ENCODE measurements at regions not wholly inside any gene's neighbourhood (a gene's known extent, or its start where the extent isn't known, plus 50 kb on each side); places are given as distances from the start of the nearest gene placed in this dataset.

DNA sequence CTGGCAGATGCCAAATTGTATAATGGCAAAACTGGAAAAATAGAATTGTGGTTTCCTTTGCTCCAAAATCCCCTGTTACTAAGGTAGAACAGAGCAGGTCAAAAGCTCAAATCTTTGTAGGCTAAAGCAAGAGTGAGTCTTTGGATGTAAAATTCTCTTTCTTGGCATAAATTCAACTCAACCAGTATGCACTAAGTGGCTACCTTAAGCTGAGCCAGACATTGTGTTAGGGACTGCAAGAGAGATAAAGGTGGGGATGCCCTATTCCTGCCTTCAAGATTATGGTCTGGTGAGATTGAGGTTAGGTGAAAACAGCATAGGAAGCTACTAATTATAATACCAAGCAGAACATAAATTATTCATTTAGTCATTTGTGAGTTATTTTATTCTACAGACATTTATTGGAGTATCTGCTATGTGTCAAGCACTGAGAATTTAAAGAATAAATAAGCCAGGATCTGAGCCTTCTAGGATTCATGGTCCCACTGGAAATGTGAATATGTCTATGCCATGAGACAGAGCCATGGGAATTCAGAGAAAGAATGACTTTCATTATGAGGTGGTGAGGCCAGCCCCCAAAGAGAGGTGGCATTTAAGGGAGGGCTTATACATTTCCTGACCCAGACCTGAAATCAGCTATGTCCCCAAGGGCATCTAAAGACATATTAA, 198.0 kb upstream of the NCKAP5 start:
- no peak for DNase-seq (ENCODE audit: extremely low read depth in 1 of 2, low read depth in 1 of 2)

- no peak for DNase-seq (ENCODE audit: extremely low read depth in 1 of 2, low read depth in 1 of 2)
Observed at GRCh38 chr2:133768256-133768655, 200.0 kb upstream of the NCKAP5 start.

DNA sequence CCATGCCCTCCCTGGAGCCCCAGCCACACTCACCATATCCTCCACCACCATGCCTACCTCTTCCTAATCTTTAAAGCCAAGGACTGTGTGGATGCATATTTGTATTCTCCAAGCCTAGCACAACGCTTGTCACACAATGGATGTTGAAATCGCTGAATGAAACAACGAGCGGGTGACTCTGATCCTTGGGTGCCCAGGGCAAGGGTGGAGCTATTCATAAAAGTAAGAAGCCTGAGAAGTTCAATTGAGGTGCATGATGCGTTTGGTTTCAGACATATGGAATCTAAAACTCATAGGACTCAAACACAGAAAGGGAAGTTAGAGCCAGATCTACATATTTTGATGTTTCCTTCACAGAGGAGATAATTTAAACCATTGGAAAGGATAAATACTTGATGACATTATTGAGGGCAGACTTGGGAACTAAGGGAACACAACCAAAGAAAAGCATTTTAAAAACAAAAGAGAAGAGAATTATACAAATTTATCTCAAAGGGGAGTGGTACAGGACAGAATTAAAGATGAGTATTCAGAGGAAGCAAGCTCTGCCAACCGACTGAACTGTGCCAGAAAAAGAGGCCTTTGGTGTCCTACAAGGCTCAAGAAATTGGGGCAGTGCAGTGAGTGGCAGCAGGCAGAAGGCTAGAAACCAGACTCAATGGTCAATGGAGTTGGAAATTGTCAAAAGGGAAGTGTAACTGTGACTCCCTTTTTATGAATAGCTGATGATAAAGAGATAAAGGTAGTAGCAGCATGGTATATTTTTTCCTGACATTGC, 200.6 kb upstream of the NCKAP5 start:
- DNase-seq (ENCODE audit: extremely low read depth in 1 of 2, low read depth in 1 of 2), result no peak

- no peak for DNase-seq (ENCODE audit: extremely low read depth in 1 of 2, low read depth in 1 of 2)
Observed at GRCh38 chr2:133773854-133774653, 205.8 kb upstream of the NCKAP5 start.

- no peak for DNase-seq (ENCODE audit: extremely low read depth in 1 of 2, low read depth in 1 of 2)
Observed at GRCh38 chr2:133774654-133775015, 206.4 kb upstream of the NCKAP5 start.

DNA sequence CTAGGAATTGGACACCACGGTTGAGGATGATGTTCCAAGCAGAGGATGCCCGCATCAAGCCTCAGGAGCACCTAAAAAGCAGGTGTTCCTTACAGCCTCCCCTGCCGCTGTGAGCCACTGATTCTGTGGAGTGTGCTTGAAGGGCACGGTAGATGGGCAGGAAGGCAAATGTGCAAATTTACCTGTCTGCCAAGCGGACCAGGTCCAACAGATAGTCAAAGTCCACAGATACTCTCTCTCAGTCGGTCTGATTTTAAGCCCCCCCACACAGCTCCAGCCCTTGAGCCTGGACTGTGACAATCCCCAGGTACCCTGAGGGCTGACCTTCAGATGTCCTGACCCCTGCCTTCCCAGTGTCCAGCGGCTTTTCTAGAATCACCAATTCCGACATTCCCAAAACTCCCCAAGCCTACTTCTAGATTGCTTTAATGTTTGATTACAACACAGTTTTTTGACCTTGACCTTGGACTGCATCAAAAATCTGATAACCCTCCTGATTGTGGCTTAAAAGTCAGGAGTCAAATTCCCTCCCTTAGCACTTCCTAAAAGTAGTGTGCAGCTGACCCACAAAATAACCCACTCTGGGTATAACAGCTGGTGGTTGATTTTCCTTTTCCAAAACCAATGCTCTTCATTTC, 208.8 kb upstream of the NCKAP5 start:
- no peak for DNase-seq (ENCODE audit: extremely low read depth in 1 of 2, low read depth in 1 of 2)

DNA sequence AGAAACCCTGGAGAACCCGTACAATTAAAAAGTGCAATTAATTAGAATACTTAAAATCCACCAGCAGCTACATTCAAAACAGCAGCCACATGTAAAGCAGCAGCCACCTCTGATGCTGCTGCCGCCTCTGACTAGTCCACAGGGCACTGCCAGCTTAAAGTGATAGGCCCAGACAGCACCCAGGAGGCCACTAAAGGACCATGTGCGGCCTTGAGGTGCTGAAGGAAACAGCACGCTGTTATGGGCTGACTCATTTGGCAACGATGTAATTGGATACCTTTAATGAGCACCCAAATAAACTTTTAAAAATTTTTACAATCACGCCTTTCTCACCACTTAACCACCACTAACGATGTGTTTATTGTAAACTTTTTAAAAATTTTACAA, 209.3 kb upstream of the NCKAP5 start:
- DNase-seq (ENCODE audit: extremely low read depth in 1 of 2, low read depth in 1 of 2), result no peak

- no peak for DNase-seq (ENCODE audit: extremely low read depth in 1 of 2, low read depth in 1 of 2)
Observed at GRCh38 chr2:133780099-133780996, 212.1 kb upstream of the NCKAP5 start.

DNA sequence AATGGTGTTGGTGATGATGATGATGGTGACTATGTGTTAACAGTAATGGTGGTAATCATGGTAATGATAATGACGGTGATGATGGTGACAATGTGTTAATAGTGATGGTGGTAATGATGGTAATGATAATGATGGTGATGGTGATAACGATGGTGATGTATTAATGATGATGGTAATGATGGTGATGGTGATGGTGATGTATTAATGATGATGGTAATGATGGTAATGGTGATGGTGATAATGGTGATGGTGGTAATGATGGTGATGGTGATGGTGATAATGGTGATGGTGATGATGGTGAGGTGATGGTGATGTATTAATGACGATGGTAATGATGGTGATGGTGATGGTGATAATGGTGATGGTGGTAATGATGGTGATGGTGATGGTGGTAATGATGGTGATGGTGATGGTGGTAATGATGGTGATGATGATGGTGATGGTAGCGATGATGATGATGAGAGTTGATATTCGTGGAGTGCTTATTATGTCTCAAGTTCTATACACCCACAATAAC, 212.8 kb upstream of the NCKAP5 start:
- no peak for DNase-seq (ENCODE audit: extremely low read depth in 1 of 2, low read depth in 1 of 2)

DNA sequence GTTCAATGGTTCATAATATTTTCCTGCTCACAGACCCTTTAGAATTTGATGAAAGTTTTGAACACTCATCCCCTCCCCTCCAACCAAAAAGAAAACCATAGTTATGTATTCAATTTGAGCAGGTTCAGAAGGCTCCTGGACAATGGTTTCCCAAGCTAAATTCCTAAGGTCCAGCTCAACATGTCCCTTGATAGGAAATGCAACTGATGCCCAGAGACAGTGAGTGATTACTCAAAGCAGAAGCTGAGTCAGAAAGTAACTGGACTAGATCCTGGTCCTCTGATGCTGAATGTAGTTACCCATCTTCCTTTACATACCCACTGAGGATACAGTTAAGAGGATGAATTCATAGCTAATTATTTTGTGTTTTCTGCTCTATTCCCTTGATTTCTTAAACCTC, 218.9 kb upstream of the NCKAP5 start:
- DNase-seq (ENCODE audit: extremely low read depth in 1 of 2, low read depth in 1 of 2), result no peak

- DNase-seq (ENCODE audit: extremely low read depth in 1 of 2, low read depth in 1 of 2), result no peak
Observed at GRCh38 chr2:133787651-133788050, 219.4 kb upstream of the NCKAP5 start.

DNA sequence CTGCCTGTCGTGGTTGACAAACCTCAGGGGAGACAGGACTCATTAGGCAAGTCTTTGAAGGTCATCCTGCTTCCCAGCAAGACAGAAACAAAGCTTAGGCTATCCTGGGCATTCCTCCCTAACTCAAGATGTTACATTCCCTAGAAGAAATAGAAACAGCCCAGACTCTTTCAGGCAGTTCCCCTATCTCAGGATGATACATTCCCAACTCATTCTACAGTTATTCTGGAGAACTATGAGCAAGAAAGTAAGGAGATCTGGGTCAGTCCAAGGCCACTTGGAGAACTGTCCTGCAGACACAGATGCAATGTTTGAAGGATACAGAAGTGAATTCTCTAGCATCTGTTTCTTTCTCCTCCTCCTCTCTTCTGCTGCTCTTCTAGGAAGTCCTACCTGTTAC, 220.1 kb upstream of the NCKAP5 start:
- DNase-seq (ENCODE audit: extremely low read depth in 1 of 2, low read depth in 1 of 2), result no peak

GRCh38 chr2:133789743-133790142, 221.5 kb upstream of the NCKAP5 start:
- no peak for DNase-seq (ENCODE audit: extremely low read depth in 1 of 2, low read depth in 1 of 2)

DNA sequence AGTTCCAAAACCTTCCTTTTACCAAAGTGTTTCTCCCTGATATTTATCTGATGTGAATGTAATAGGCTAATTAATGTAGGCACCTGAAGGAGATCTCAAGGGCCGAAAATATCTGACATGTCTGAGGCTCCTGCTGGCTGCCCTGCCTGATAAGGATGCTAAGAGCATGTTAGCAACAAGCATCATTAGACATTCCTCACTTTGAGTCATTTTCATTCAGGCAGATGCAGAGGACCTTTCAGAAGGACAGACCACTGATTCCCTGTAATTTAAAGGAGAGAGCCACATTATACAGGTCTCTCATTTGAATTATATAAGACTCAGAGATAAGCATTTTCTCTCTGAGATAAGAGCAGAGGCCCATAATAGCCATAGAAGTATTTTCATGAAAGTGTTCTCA, 222.4 kb upstream of the NCKAP5 start:
- no peak for DNase-seq (ENCODE audit: extremely low read depth in 1 of 2, low read depth in 1 of 2)

DNA sequence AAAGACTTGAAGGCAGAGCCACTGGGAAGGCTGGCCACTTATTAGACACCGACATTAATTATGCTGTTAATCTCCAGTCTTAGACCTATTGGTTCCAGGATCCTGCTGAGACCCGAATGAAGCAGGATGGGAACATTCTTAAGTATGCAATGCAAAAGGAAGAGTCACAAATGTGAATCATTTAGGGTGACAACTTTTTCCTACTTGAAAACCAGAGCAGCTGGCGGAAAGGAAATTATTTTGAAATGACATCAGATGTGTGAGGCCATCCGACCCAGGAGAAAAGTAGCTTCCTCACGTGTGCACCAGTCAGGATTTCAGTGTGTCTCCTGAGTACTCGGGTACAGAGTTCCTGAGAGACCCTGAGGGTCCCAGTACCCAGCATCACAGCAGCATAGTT, 222.9 kb upstream of the NCKAP5 start:
- DNase-seq (ENCODE audit: extremely low read depth in 1 of 2, low read depth in 1 of 2), result no peak

GRCh38 chr2:133792223-133792622, 224.0 kb upstream of the NCKAP5 start:
- no peak for DNase-seq (ENCODE audit: extremely low read depth in 1 of 2, low read depth in 1 of 2)

DNA sequence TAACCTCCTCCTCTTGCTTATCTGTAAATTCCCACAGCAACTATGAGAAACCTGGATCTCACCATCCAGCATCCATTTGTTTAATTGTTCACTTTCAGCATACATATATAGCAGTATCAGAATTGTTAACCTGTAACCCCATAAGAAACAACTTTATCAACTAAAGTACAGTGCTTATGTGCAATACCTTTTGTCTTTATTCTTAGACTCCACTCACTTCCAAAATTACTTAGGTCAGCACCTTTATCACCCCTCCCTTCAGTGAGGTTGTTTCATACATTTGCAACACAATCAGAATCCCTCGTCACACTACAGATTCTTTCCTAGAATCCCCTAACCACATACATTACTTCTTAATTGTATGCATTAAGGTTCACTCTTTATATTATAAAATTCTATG, 225.9 kb upstream of the NCKAP5 start:
- DNase-seq (ENCODE audit: extremely low read depth in 1 of 2, low read depth in 1 of 2), result no peak

DNA sequence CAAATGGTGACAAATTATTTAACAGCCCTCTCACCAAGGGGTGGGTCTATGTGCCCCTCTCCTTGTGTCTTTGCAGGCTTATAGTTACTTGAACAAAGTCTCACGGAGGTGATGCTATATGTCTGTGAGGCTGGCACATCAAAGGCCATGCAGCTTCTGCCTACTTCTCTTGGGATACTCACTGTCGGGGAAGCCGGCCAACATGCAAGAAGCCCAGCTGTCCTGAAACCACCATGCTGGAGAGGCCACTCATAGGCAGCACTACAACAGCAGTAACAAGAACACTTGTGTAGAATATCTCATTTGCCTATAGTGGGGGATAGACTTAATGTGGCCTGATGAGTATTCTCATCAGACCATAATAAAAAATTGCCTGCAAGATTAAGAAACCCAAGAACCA, 233.7 kb upstream of the NCKAP5 start:
- DNase-seq (ENCODE audit: extremely low read depth in 1 of 2, low read depth in 1 of 2), result no peak

GRCh38 chr2:133802409-133803039, 234.3 kb upstream of the NCKAP5 start:
- DNase-seq (ENCODE audit: extremely low read depth in 1 of 2, low read depth in 1 of 2), result no peak

GRCh38 chr2:133806564-133806963, 238.3 kb upstream of the NCKAP5 start:
- no peak for DNase-seq (ENCODE audit: extremely low read depth in 1 of 2, low read depth in 1 of 2)
